GDM1 (cell line): ENCODE measurements at regions not wholly inside any gene's neighbourhood (a gene's known extent, or its start where the extent isn't known, plus 50 kb on each side); places are given as distances from the start of the nearest gene placed in this dataset.
"Not testable (repeated sequence)": the region's sequence is repeated elsewhere in the genome, so short reads cannot be mapped to it uniquely, and the experiment has no call there.

Experiments used
- DNase-seq: peaks from one replicate; lab custom pipeline; 2025; lab: John Stamatoyannopoulos, UW

GRCh38 chr4:77446601-77447000, 159.0 kb upstream of the CXCL13 start:
- no peak for DNase-seq

- no peak for DNase-seq
Measured at GRCh38 chr4:77449171-77449570, 156.4 kb upstream of the CXCL13 start.

GRCh38 chr4:77450006-77450405, 155.6 kb upstream of the CXCL13 start:
- no peak for DNase-seq

GRCh38 chr4:77451530-77451929, 154.1 kb upstream of the CXCL13 start:
- DNase-seq, result no peak

- DNase-seq, result not testable (repeated sequence)
Measured at GRCh38 chr4:77452117-77452516, 153.5 kb upstream of the CXCL13 start.

- no peak for DNase-seq
Measured at GRCh38 chr4:77453911-77454310, 151.7 kb upstream of the CXCL13 start.

- no peak for DNase-seq
Measured at GRCh38 chr4:77454858-77455257, 150.8 kb upstream of the CXCL13 start.

- not testable (repeated sequence) for DNase-seq
Measured at GRCh38 chr4:77464100-77464499, 141.5 kb upstream of the CXCL13 start.

GRCh38 chr4:77465271-77465670, 140.3 kb upstream of the CXCL13 start:
- no peak for DNase-seq

GRCh38 chr4:77466430-77466829, 139.2 kb upstream of the CXCL13 start:
- no peak for DNase-seq

GRCh38 chr4:77471821-77472495, 133.7 kb upstream of the CXCL13 start:
- DNase-seq, result no peak

GRCh38 chr4:77473509-77473908, 132.1 kb upstream of the CXCL13 start:
- DNase-seq, result peak; percentile 7

- DNase-seq, result no peak
Measured at GRCh38 chr4:77481856-77482255, 123.8 kb upstream of the CXCL13 start.

- no peak for DNase-seq
Measured at GRCh38 chr4:77488882-77489281, 116.7 kb upstream of the CXCL13 start.

- DNase-seq, result no peak
Measured at GRCh38 chr4:77493120-77493752, 112.4 kb upstream of the CXCL13 start.

GRCh38 chr4:77493829-77494551, 111.6 kb upstream of the CXCL13 start:
- DNase-seq, result no peak

GRCh38 chr4:77496457-77496856, 109.2 kb upstream of the CXCL13 start:
- DNase-seq, result no peak

- DNase-seq, result no peak
Measured at GRCh38 chr4:77500801-77501200, 104.8 kb upstream of the CXCL13 start.

- no peak for DNase-seq
Measured at GRCh38 chr4:77501240-77501639, 104.4 kb upstream of the CXCL13 start.

- DNase-seq, result no peak
Measured at GRCh38 chr4:77501851-77502250, 103.8 kb upstream of the CXCL13 start.

GRCh38 chr4:77504407-77504806, 101.2 kb upstream of the CXCL13 start:
- DNase-seq, result no peak

GRCh38 chr4:77505275-77505957, 100.2 kb upstream of the CXCL13 start:
- no peak for DNase-seq

GRCh38 chr4:77505958-77506319, 99.7 kb upstream of the CXCL13 start:
- no peak for DNase-seq
